HEK293T (cell line): ENCODE measurements at regions not wholly inside any gene's neighbourhood (a gene's known extent, or its start where the extent isn't known, plus 50 kb on each side); places are given as distances from the start of the nearest gene placed in this dataset.

Experiments
- CTCF ChIA-PET: fragments of 350-600 bp; formaldehyde crosslinking; extraction: SDS; loops from one replicate; lab custom pipeline; 2021; ENCODE audit warnings: antibody characterized with exemption, inconsistent platforms; lab: Yijun Ruan, JAX
- POLR2A ChIA-PET: fragments of 350-600 bp; formaldehyde crosslinking; extraction: SDS; loops from one replicate; lab custom pipeline; 2020; ENCODE audit warnings: antibody characterized with exemption, inconsistent platforms; lab: Yijun Ruan, JAX
- DNase-seq: peaks from one replicate; pipeline ENCODE4 v3.0.0; 2012; ENCODE audit warnings: mixed read lengths; ENCODE audit errors: extremely low spot score
- ARNT ChIP-seq: fragments of 450-650 bp; IDR thresholded peaks from 2 replicates; pipeline ENCODE4 v1.6.1; 2017; ENCODE audit warnings: mild to moderate bottlenecking
- BHLHE40 ChIP-seq: fragments of 450-650 bp; IDR thresholded peaks from 2 replicates; pipeline ENCODE4 v1.6.1; 2016; ENCODE audit warnings: mild to moderate bottlenecking, moderate library complexity, borderline replicate concordance
- CTBP1 ChIP-seq: fragments of 450-650 bp; IDR thresholded peaks from 2 replicates; pipeline ENCODE4 v1.6.1; 2016; ENCODE audit warnings: borderline replicate concordance
- ELF4 ChIP-seq: fragments of 450-650 bp; IDR thresholded peaks from 2 replicates; pipeline ENCODE4 v1.6.1; 2017; ENCODE audit warnings: antibody characterized with exemption
- FOXA1 ChIP-seq: fragments of 450-650 bp; IDR thresholded peaks from 2 replicates; pipeline ENCODE4 v1.6.1; 2016; ENCODE audit warnings: mild to moderate bottlenecking
- FOXK2 ChIP-seq: fragments of 450-650 bp; IDR thresholded peaks from 2 replicates; pipeline ENCODE4 v1.6.1; 2016; ENCODE audit warnings: mild to moderate bottlenecking
- FOXM1 ChIP-seq: fragments of 450-650 bp; IDR thresholded peaks from 2 replicates; pipeline ENCODE4 v1.6.1; 2017; ENCODE audit warnings: mild to moderate bottlenecking, borderline replicate concordance
- HDGF ChIP-seq: fragments of 450-650 bp; IDR thresholded peaks from 2 replicates; pipeline ENCODE4 v1.6.1; 2017; ENCODE audit warnings: antibody characterized with exemption, borderline replicate concordance
- L3MBTL2 ChIP-seq: fragments of 450-650 bp; conservative IDR thresholded peaks from 2 replicates; pipeline ENCODE4 v1.6.1; 2016; ENCODE audit warnings: mild to moderate bottlenecking
- LEF1 ChIP-seq: fragments of 450-650 bp; IDR thresholded peaks from 2 replicates; pipeline ENCODE4 v1.6.1; 2017; ENCODE audit warnings: mild to moderate bottlenecking, borderline replicate concordance
- NFRKB ChIP-seq: fragments of 450-650 bp; IDR thresholded peaks from 2 replicates; pipeline ENCODE4 v1.6.1; 2016; ENCODE audit warnings: mild to moderate bottlenecking, moderate library complexity
- SP1 ChIP-seq: fragments of 450-650 bp; IDR thresholded peaks from 2 replicates; pipeline ENCODE4 v1.6.1; 2017
- SUZ12 ChIP-seq: fragments of 450-650 bp; IDR thresholded peaks from 2 replicates; pipeline ENCODE4 v1.6.1; 2016; ENCODE audit warnings: mild to moderate bottlenecking
- TARDBP ChIP-seq: fragments of 450-650 bp; IDR thresholded peaks from 2 replicates; pipeline ENCODE4 v1.6.1; 2016
- ZNF384 ChIP-seq: fragments of 450-650 bp; IDR thresholded peaks from 2 replicates; pipeline ENCODE4 v1.6.1; 2016
- TF ChIP-seq, protein P1 (sequence below): fragments of 450-650 bp; IDR thresholded peaks from 2 replicates; pipeline ENCODE4 v1.6.1; 2016

GRCh38 chr2:12432985-12433625, 283.6 kb upstream of the TRIB2 start:
- ChIA-PET POLR2A (no interaction called here), CTCF (no interaction called here)
- TF ChIP-seq LEF1 (no peak), FOXA1 (no peak), HDGF (no peak), BHLHE40 (no peak), ELF4 (no peak), CTBP1 (no peak), SP1 (no peak), TARDBP (no peak), FOXM1 (no peak), FOXK2 (no peak), NFRKB (no peak), ARNT (no peak), L3MBTL2 (no peak), ZNF384 (no peak), SUZ12 (no peak)
- TF ChIP-seq, protein P1, sequence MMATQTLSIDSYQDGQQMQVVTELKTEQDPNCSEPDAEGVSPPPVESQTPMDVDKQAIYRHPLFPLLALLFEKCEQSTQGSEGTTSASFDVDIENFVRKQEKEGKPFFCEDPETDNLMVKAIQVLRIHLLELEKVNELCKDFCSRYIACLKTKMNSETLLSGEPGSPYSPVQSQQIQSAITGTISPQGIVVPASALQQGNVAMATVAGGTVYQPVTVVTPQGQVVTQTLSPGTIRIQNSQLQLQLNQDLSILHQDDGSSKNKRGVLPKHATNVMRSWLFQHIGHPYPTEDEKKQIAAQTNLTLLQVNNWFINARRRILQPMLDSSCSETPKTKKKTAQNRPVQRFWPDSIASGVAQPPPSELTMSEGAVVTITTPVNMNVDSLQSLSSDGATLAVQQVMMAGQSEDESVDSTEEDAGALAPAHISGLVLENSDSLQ = no peak
- no peak for DNase-seq

DNA sequence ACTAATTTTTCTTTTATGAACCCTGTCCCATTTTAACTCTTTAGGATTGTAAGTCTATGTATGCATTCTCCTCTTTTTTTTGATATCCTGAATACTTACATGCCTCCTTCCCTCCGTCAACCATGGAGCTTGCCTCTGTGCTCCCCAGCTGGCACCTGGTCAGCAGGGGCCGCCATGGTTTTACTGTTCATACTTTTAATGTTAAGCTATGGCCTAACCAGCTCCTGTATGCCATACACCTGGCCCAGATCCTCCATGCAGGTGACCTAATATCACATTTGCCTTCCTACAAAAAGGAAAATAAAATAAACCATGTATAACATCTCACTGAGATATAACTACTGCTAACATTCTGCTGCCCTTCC, 283.1 kb upstream of the TRIB2 start:
- POLR2A ChIA-PET = no interaction called here
- no peak for DNase-seq
- no peak for TF ChIP-seq ZNF384
- TF ChIP-seq HDGF = no peak
- TF ChIP-seq NFRKB = no peak
- no peak for TF ChIP-seq BHLHE40
- TF ChIP-seq CTBP1 = no peak
- no peak for TF ChIP-seq SP1
- TF ChIP-seq FOXA1 = no peak
- CTCF ChIA-PET = no interaction called here

- TF ChIP-seq LEF1 = no peak
- TF ChIP-seq NFRKB = no peak
- TF ChIP-seq CTBP1 = no peak
- TF ChIP-seq ELF4 = no peak
- no peak for TF ChIP-seq BHLHE40
- no peak for TF ChIP-seq ZNF384
- no peak for TF ChIP-seq FOXK2
- ChIA-PET POLR2A (no interaction called here), CTCF (no interaction called here)
- no peak for DNase-seq
Measured at GRCh38 chr2:12434630-12435098, 282.1 kb upstream of the TRIB2 start.

GRCh38 chr2:12435430-12436222, 281.1 kb upstream of the TRIB2 start:
- no peak for DNase-seq
- ChIA-PET POLR2A (no interaction called here), CTCF (no interaction called here)
- no peak for TF ChIP-seq LEF1
- TF ChIP-seq ELF4 = no peak
- TF ChIP-seq BHLHE40 = no peak
- no peak for TF ChIP-seq HDGF
- TF ChIP-seq TARDBP = no peak
- no peak for TF ChIP-seq CTBP1
- no peak for TF ChIP-seq NFRKB
- TF ChIP-seq SUZ12 = no peak

DNA sequence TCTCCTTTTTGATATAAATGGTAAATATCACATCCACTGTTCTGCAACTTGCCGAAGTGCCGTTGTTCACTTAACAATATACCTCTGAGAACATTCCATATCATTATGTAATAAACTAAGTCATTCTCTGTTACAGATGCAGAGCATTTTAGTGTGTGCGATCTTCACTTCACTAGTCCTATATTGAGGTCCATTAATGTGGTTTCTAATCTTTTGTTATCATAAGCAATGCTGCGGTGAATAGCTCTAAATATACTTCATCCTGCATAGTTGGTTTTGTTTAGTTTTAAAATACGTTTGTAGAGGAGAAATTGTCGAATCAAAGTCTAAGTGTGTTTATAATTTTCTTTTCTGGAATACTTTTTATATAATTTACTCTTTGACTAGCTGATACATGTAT, 280.3 kb upstream of the TRIB2 start:
- CTCF ChIA-PET = no interaction called here
- DNase-seq = no peak
- TF ChIP-seq CTBP1 = no peak
- POLR2A ChIA-PET = no interaction called here

- TF ChIP-seq HDGF = no peak
- TF ChIP-seq TARDBP = no peak
- TF ChIP-seq ARNT = no peak
- TF ChIP-seq, protein P1 = no peak
- no peak for TF ChIP-seq ZNF384
- no peak for TF ChIP-seq ELF4
- no peak for TF ChIP-seq FOXK2
- TF ChIP-seq CTBP1 = no peak
- no peak for TF ChIP-seq FOXA1
- no peak for TF ChIP-seq LEF1
- TF ChIP-seq SP1 = no peak
- TF ChIP-seq SUZ12 = no peak
- CTCF ChIA-PET = no interaction called here
- DNase-seq = no peak
- POLR2A ChIA-PET = no interaction called here
Measured at GRCh38 chr2:12436935-12437561, 279.7 kb upstream of the TRIB2 start.

GRCh38 chr2:12440731-12441130, 276.0 kb upstream of the TRIB2 start:
- no peak for TF ChIP-seq TARDBP
- TF ChIP-seq ZNF384 = no peak
- TF ChIP-seq, protein P1 = no peak
- no peak for TF ChIP-seq LEF1
- TF ChIP-seq FOXA1 = no peak
- no peak for TF ChIP-seq FOXK2
- TF ChIP-seq BHLHE40 = no peak
- no peak for TF ChIP-seq ELF4
- TF ChIP-seq FOXM1 = no peak
- TF ChIP-seq CTBP1 = no peak
- POLR2A ChIA-PET = no interaction called here
- CTCF ChIA-PET = no interaction called here
- DNase-seq = no peak
